ENCODE measurements at regions not wholly inside any gene's neighbourhood (a gene's known extent, or its start where the extent isn't known, plus 50 kb on each side); places are given as distances from the start of the nearest gene placed in this dataset.
A peak's percentile ranks its signal among the peaks of the same experiment; 100 is the strongest.

DNA sequence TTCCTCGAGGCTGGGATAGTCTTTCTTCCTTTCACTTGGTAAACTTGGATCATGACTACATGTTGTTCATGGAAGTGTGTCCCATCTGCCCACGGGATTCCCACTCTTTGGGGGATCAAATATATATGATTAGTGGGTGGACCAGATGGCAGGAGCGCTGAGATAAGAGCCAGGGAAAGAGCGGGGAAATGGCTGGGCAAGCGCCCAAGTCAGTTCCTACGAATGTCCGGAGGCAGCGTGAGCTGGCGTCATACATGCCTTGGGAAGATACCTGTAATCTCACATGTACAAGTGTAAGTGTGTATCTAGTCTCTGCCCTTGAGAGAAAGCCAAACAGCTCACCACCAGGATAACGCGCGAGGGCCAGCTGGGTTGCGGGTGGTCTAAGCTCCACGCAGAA is 62.3 kb downstream of the FZD10 start:
- CTCF ChIA-PET: interaction anchor here (1.9 kb wide), 1 partner anchor 57 kb away, joined by 5 read pairs; no protein-coding TSS in a partner anchor
- H3K27ac ChIP-seq: no peak overlapping the region
- no peak for DNase-seq (ENCODE audit: low spot score)
- TF ChIP-seq, protein P1, sequence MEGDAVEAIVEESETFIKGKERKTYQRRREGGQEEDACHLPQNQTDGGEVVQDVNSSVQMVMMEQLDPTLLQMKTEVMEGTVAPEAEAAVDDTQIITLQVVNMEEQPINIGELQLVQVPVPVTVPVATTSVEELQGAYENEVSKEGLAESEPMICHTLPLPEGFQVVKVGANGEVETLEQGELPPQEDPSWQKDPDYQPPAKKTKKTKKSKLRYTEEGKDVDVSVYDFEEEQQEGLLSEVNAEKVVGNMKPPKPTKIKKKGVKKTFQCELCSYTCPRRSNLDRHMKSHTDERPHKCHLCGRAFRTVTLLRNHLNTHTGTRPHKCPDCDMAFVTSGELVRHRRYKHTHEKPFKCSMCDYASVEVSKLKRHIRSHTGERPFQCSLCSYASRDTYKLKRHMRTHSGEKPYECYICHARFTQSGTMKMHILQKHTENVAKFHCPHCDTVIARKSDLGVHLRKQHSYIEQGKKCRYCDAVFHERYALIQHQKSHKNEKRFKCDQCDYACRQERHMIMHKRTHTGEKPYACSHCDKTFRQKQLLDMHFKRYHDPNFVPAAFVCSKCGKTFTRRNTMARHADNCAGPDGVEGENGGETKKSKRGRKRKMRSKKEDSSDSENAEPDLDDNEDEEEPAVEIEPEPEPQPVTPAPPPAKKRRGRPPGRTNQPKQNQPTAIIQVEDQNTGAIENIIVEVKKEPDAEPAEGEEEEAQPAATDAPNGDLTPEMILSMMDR (conservative IDR thresholded peaks at IDR 0.05; ENCODE audit: low read depth): no peak
- POLR2A ChIA-PET (ENCODE audit: low non-redundant PET): no interaction called here

DNA sequence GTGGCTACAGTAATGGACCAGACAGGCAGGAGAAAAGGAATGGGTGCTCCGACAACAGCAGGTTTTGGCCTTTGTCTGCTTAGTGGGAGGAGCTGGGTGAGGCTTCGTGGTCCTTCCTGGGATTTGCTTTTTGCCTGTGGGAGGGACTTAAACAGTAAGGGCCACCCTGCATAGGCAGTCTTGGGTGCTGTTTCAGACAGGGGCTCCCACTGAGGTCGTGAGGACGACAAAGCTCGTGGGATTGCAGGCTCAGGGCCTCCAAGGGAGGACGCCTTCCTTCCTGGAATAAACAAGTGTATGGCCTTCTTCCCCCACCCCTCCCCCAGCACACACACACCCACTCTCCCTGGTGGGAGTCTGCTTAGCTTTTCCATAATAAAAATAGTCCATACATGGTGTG is 63.1 kb downstream of the FZD10 start:
- TF ChIP-seq, protein P1 (conservative IDR thresholded peaks at IDR 0.05; ENCODE audit: low read depth): no peak
- ChIA-PET CTCF (interaction anchor here (1.1 to 1.9 kb wide), 2 partner anchors 56 to 114 kb away, joined by 4 to 5 read pairs; no protein-coding TSS in a partner anchor), POLR2A (ENCODE audit: low non-redundant PET) (no interaction called here)
- DNase-seq (ENCODE audit: low spot score): no peak
- no peak overlapping the region for H3K27ac ChIP-seq

DNA sequence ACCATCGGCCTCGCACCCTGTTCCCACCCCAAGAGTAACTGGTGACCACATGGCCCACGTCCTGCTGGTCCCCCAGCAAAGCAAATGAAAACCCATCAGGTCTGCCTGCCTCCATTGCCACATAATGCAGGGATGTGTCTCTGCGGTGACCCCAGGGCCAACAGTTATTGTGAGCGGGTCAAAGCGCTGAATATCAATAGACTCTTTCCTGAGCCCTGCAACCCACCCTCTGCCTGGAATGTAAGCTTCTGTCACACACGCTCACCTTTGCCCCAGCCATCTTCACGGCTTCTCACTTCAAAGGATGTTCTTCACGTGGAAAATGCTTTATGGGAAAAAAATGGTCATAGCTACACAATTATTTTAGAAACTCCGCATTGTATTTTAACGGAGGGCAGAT is 63.9 kb downstream of the FZD10 start:
- H3K27ac ChIP-seq: no peak overlapping the region
- CTCF ChIA-PET: interaction anchor here (0.6 to 1.9 kb wide), 4 partner anchors 21 to 200 kb away, joined by 3 to 5 read pairs (median 4); no protein-coding TSS in a partner anchor
- TF ChIP-seq, protein P1 (conservative IDR thresholded peaks at IDR 0.05; ENCODE audit: low read depth): no peak
- no peak for DNase-seq (ENCODE audit: low spot score)
- POLR2A ChIA-PET (ENCODE audit: low non-redundant PET): no interaction called here

DNA sequence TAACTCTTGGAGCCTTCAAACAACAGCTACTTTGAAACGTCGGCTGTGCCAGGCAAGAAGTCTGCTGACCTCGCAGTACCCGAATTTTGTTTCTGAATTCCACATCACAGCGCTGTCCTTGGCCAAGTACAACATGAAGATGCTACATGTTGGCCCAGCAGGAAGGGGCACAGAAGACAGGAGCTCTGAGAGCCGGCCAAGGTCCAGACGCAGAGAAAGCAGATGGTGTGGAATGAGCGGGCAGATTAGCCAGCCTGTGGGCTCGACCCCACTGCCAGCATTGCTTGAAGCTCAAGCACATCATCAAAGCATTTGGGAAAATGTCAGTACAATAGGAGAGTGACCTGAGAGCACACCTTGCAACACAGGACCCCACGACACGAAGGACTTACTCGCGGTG is 64.5 kb downstream of the FZD10 start:
- H3K27ac ChIP-seq: no peak overlapping the region
- POLR2A ChIA-PET (ENCODE audit: low non-redundant PET): no interaction called here
- no peak for DNase-seq (ENCODE audit: low spot score)
- CTCF ChIA-PET: interaction anchor here (0.6 kb wide), 1 partner anchor 201 kb away, joined by 3 read pairs; no protein-coding TSS in a partner anchor
- TF ChIP-seq, protein P1 (conservative IDR thresholded peaks at IDR 0.05; ENCODE audit: low read depth): no peak

DNA sequence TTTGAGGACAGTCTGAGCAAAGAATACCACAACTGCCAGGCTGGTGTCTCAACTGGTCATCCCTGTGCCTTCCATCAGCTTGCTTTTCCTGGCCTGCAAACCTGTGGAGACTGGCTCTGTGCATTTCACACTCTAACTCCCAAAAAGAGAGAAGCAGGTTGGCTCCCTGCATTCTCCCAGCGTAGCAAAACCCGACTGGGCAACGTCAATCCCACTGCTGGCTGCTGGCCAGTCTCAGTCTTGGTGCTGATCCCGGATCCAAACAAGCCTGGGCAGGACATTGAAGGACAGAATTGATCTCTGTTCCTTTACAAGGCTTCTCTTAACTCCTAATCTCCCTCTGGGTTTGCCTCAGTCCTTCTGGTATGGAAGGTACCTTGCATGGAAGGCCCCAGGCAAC is 65.4 kb downstream of the FZD10 start:
- ChIA-PET CTCF (no interaction called here), POLR2A (ENCODE audit: low non-redundant PET) (no interaction called here)

DNA sequence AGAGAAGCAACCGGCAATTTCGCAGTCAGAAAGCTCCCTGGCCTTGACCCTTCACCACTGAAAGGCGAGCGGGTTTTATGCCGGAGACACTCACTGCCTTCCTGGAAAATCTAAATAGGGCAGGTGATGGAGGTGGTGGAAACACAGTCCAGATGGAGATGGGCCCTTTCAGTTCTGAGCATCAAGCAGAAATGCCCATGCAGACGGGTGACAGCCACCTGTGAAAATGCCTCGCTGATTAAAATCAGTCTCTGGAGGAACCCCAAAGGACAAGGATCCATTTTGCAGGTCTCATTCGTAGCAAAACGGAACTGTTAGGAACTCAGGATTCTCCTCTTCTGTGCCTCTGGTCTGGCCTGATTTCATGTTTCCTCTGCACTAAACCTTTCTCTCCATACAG is 74.2 kb downstream of the FZD10 start:
- CTCF ChIA-PET: interaction anchor here (0.8 kb wide), 1 partner anchor 1388 kb away, joined by 3 read pairs; no protein-coding TSS in a partner anchor
- no peak for DNase-seq (ENCODE audit: low spot score)
- H3K27ac ChIP-seq: no peak overlapping the region
- TF ChIP-seq, protein P1 (conservative IDR thresholded peaks at IDR 0.05; ENCODE audit: low read depth): no peak
- POLR2A ChIA-PET (ENCODE audit: low non-redundant PET): no interaction called here

More for the DNA sequence above, 65.4 kb downstream of the FZD10 start:
- H3K27ac ChIP-seq: peak overlapping the region; percentile 6; the same call in 1 of the 2 replicates
- TF ChIP-seq, protein P1 (conservative IDR thresholded peaks at IDR 0.05; ENCODE audit: low read depth): no peak
- no peak for DNase-seq (ENCODE audit: low spot score)
